Liver (tissue), 3 donors: ENCODE measurements at regions not wholly inside any gene's neighbourhood (a gene's known extent, or its start where the extent isn't known, plus 50 kb on each side); places are given as distances from the start of the nearest gene placed in this dataset.

ENCODE experiments used
- EGR1 ChIP-seq, 2 donors: IDR thresholded peaks; 2 replicates each; pipeline ENCODE4 v1.6.1; 2016 to 2018; ENCODE audit warnings: antibody characterized with exemption in 2 of 2, low read depth in 2 of 2
- GABPA ChIP-seq, 2 donors: IDR thresholded peaks in 1 of 2; conservative IDR thresholded peaks in 1 of 2; 2 replicates each; pipeline ENCODE4 v1.6.1; 2016; ENCODE audit warnings: antibody characterized with exemption in 2 of 2, mild to moderate bottlenecking in 1 of 2, moderate library complexity in 1 of 2
- HNF4A ChIP-seq, 2 donors: conservative IDR thresholded peaks; 2 replicates each; pipeline ENCODE4 v1.6.1; 2016; ENCODE audit warnings: antibody characterized with exemption in 2 of 2, mild to moderate bottlenecking in 2 of 2
- JUND ChIP-seq, 2 donors: IDR thresholded peaks; 2 replicates each; pipeline ENCODE4 v1.6.1; 2016; ENCODE audit warnings: antibody characterized with exemption in 2 of 2
- NR2F2 ChIP-seq: IDR thresholded peaks from 2 replicates; pipeline ENCODE4 v1.6.1; 2016; ENCODE audit warnings: antibody characterized with exemption
- RAD21 ChIP-seq, 2 donors: IDR thresholded peaks; 2 replicates each; pipeline ENCODE4 v1.6.1; 2016; ENCODE audit warnings: antibody characterized with exemption in 2 of 2, mild to moderate bottlenecking in 2 of 2
- SP1 ChIP-seq: IDR thresholded peaks from 2 replicates; pipeline ENCODE4 v1.6.1; 2018; ENCODE audit warnings: antibody characterized with exemption, mild to moderate bottlenecking
- TAF1 ChIP-seq: conservative IDR thresholded peaks from 2 replicates; pipeline ENCODE4 v1.6.1; 2016; ENCODE audit warnings: antibody characterized with exemption, mild to moderate bottlenecking
- YY1 ChIP-seq: IDR thresholded peaks from 2 replicates; pipeline ENCODE4 v1.6.1; 2016; ENCODE audit warnings: antibody characterized with exemption, mild to moderate bottlenecking
- ZBTB33 ChIP-seq: IDR thresholded peaks from 2 replicates; pipeline ENCODE4 v1.6.1; 2016; ENCODE audit warnings: antibody characterized with exemption
- TF ChIP-seq, protein P1 (sequence below): fragments of 150-350 bp; IDR thresholded peaks from 2 replicates; pipeline ENCODE4 v1.5.1; 2017; ENCODE audit warnings: improper control_type of control experiment, low read depth, low read length; ENCODE audit not compliant: missing input control
- TF ChIP-seq, protein P2 (sequence below): IDR thresholded peaks from 2 replicates; pipeline ENCODE4 v1.6.1; 2016; ENCODE audit warnings: antibody characterized with exemption
- TF ChIP-seq, protein P3 (sequence below): IDR thresholded peaks from 2 replicates; pipeline ENCODE4 v1.6.1; 2016; ENCODE audit warnings: antibody characterized with exemption, mild to moderate bottlenecking
- TF ChIP-seq, protein P4 (sequence below): IDR thresholded peaks from 2 replicates; pipeline ENCODE4 v1.6.1; 2016; ENCODE audit warnings: antibody characterized with exemption
- donor health status: healthy.
- donor health status: healthy.

DNA sequence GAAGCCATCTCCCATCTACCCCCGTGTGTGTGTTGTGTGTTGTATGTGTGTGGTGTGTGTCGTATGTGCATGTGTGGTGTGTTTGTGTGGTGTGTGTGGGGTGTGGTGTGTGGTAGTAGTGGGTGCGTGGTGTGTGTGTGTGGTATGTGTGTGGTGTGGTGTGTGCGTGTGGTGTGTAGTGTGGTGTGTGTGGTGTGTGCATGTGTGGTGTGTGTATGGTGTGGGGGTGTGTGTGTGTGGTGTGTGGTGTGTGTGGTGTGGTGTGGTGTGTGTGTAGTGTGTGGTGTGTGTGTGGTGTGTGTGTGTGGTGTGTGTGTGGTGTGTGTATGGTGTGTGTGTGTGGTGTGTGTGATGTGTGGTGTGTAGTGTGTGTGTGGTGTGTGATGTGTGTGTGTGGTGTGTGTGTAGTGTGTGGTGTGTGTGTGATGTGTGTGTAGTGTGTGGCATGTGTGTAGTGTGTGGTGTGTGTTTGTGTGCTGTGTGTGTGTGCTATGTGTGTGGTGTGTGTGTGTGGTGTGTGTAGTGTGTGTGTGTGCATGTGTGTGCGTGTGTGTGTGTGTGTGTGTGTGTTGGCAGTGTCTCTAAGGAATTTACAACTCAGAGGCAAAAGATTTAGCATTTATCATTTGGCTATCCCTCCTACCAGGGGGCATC is 156.3 kb upstream of the TMEM108 start:
- no peak for TF ChIP-seq TAF1
- TF ChIP-seq, protein P1, sequence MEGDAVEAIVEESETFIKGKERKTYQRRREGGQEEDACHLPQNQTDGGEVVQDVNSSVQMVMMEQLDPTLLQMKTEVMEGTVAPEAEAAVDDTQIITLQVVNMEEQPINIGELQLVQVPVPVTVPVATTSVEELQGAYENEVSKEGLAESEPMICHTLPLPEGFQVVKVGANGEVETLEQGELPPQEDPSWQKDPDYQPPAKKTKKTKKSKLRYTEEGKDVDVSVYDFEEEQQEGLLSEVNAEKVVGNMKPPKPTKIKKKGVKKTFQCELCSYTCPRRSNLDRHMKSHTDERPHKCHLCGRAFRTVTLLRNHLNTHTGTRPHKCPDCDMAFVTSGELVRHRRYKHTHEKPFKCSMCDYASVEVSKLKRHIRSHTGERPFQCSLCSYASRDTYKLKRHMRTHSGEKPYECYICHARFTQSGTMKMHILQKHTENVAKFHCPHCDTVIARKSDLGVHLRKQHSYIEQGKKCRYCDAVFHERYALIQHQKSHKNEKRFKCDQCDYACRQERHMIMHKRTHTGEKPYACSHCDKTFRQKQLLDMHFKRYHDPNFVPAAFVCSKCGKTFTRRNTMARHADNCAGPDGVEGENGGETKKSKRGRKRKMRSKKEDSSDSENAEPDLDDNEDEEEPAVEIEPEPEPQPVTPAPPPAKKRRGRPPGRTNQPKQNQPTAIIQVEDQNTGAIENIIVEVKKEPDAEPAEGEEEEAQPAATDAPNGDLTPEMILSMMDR, result no peak
- TF ChIP-seq SP1, result no peak
- TF ChIP-seq, protein P2, sequence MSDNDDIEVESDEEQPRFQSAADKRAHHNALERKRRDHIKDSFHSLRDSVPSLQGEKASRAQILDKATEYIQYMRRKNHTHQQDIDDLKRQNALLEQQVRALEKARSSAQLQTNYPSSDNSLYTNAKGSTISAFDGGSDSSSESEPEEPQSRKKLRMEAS, result no peak
- TF ChIP-seq JUND (IDR thresholded peaks at IDR 0.05), result no peak
- no peak for TF ChIP-seq EGR1 (IDR thresholded peaks at IDR 0.05; ENCODE audit: low read depth in 2 of 2)
- TF ChIP-seq, protein P3, sequence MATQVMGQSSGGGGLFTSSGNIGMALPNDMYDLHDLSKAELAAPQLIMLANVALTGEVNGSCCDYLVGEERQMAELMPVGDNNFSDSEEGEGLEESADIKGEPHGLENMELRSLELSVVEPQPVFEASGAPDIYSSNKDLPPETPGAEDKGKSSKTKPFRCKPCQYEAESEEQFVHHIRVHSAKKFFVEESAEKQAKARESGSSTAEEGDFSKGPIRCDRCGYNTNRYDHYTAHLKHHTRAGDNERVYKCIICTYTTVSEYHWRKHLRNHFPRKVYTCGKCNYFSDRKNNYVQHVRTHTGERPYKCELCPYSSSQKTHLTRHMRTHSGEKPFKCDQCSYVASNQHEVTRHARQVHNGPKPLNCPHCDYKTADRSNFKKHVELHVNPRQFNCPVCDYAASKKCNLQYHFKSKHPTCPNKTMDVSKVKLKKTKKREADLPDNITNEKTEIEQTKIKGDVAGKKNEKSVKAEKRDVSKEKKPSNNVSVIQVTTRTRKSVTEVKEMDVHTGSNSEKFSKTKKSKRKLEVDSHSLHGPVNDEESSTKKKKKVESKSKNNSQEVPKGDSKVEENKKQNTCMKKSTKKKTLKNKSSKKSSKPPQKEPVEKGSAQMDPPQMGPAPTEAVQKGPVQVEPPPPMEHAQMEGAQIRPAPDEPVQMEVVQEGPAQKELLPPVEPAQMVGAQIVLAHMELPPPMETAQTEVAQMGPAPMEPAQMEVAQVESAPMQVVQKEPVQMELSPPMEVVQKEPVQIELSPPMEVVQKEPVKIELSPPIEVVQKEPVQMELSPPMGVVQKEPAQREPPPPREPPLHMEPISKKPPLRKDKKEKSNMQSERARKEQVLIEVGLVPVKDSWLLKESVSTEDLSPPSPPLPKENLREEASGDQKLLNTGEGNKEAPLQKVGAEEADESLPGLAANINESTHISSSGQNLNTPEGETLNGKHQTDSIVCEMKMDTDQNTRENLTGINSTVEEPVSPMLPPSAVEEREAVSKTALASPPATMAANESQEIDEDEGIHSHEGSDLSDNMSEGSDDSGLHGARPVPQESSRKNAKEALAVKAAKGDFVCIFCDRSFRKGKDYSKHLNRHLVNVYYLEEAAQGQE, result no peak
- no peak for TF ChIP-seq YY1
- no peak for TF ChIP-seq GABPA (IDR thresholded peaks at IDR 0.05 in 1 of 2, conservative IDR thresholded peaks at IDR 0.05 in 1 of 2)
- TF ChIP-seq ZBTB33, result no peak
- no peak for TF ChIP-seq RAD21 (IDR thresholded peaks at IDR 0.05)
- no peak for TF ChIP-seq NR2F2
- TF ChIP-seq, protein P4, sequence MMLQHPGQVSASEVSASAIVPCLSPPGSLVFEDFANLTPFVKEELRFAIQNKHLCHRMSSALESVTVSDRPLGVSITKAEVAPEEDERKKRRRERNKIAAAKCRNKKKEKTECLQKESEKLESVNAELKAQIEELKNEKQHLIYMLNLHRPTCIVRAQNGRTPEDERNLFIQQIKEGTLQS, result no peak
- no peak for TF ChIP-seq HNF4A (conservative IDR thresholded peaks at IDR 0.05)
